Neural progenitor cell (in vitro differentiated cells): ENCODE measurements at regions not wholly inside any gene's neighbourhood (a gene's known extent, or its start where the extent isn't known, plus 50 kb on each side); places are given as distances from the start of the nearest gene placed in this dataset.
"Not testable (repeated sequence)": the region's sequence is repeated elsewhere in the genome, so short reads cannot be mapped to it uniquely, and the experiment has no call there.

Experiments
- DNase-seq: peaks from one replicate; pipeline ENCODE4 v3.0.0-alpha.2; 2016; ENCODE audit warnings: low spot score
- H2AFZ ChIP-seq: fragments of 200-600 bp; sonication (generic); replicated peaks from 2 replicates; pipeline ENCODE4 v1.6.1; 2016; ENCODE audit warnings: antibody characterized with exemption
- H3F3A ChIP-seq: fragments of 200-600 bp; sonication (generic); 2 replicates; pipeline ENCODE4 v1.6.1; 2016; ENCODE audit warnings: antibody characterized with exemption, low read depth
- H3K27ac ChIP-seq: fragments of 200-600 bp; sonication (generic); 2 replicates; pipeline ENCODE4 v1.5.1; 2016; ENCODE audit warnings: mild to moderate bottlenecking
- H3K27me3 ChIP-seq: fragments of 200-600 bp; sonication (generic); 2 replicates; pipeline ENCODE4 v1.6.1; 2016; ENCODE audit warnings: mild to moderate bottlenecking, moderate library complexity
- H3K36me3 ChIP-seq: fragments of 200-600 bp; sonication (generic); 2 replicates; pipeline ENCODE4 v1.5.1; 2016
- H3K4me1 ChIP-seq: fragments of 200-600 bp; sonication (generic); 2 replicates; pipeline ENCODE4 v1.6.1; 2016; ENCODE audit warnings: mixed run types
- H3K4me2 ChIP-seq: fragments of 200-600 bp; sonication (generic); 2 replicates; pipeline ENCODE4 v1.6.1; 2016
- H3K4me3 ChIP-seq: fragments of 200-600 bp; sonication (generic); 2 replicates; pipeline ENCODE4 v1.5.1; 2016
- H3K79me2 ChIP-seq: fragments of 200-600 bp; sonication (generic); 2 replicates; pipeline ENCODE4 v1.6.1; 2016; ENCODE audit warnings: low read depth
- H3K9ac ChIP-seq: fragments of 200-600 bp; sonication (generic); 2 replicates; pipeline ENCODE4 v1.6.1; 2016
- H3K9me3 ChIP-seq: fragments of 200-600 bp; sonication (generic); 2 replicates; pipeline ENCODE4 v1.5.1; 2016; ENCODE audit warnings: low read depth
- H4K20me1 ChIP-seq: fragments of 200-600 bp; sonication (generic); 2 replicates; pipeline ENCODE4 v1.6.1; 2016; ENCODE audit warnings: low read depth
- H3K27ac Mint-ChIP-seq: 3 replicates; pipeline ENCODE4 v1.8.0; 2021; ENCODE audit warnings: mixed read lengths
- H3K27me3 Mint-ChIP-seq: 2 replicates; pipeline ENCODE4 v1.8.0; 2022; ENCODE audit warnings: low read depth, mild to moderate bottlenecking, inconsistent platforms, moderate library complexity, mixed read lengths; ENCODE audit not compliant: insufficient read depth
- H3K36me3 Mint-ChIP-seq: 3 replicates; pipeline ENCODE4 v1.8.0; 2021; ENCODE audit warnings: mixed read lengths
- H3K4me1 Mint-ChIP-seq: 3 replicates; pipeline ENCODE4 v1.8.0; 2021; ENCODE audit warnings: mixed read lengths
- H3K4me3 Mint-ChIP-seq: 3 replicates; pipeline ENCODE4 v1.8.0; 2021; ENCODE audit warnings: mild to moderate bottlenecking, moderate library complexity, mixed read lengths
- H3K9me3 Mint-ChIP-seq: 3 replicates; pipeline ENCODE4 v1.8.0; 2020; ENCODE audit warnings: mixed read lengths
- EZH2 ChIP-seq: fragments of 200-600 bp; sonication (generic); IDR thresholded peaks from 2 replicates; pipeline ENCODE4 v1.6.1; 2017; ENCODE audit warnings: antibody characterized with exemption, mild to moderate bottlenecking, moderate library complexity
- EZH2phosphoT487 ChIP-seq: fragments of 200-600 bp; sonication (generic); IDR thresholded peaks from 2 replicates; pipeline ENCODE4 v1.6.1; 2017; ENCODE audit warnings: antibody characterized with exemption
- TF ChIP-seq, protein P1 (sequence below): fragments of 200-600 bp; sonication (generic); IDR thresholded peaks from 2 replicates; pipeline ENCODE4 v1.5.1; 2017; ENCODE audit warnings: antibody characterized with exemption, mild to moderate bottlenecking

- Histone ChIP-seq H3K4me3 (no peak overlapping the region), H3K4me1 (no peaks in the 10 kb centered on the region), H3K36me3 (no peaks in the 10 kb centered on the region), H4K20me1 (no peaks in the 10 kb centered on the region), H3K79me2 (no peaks in the 10 kb centered on the region), H3F3A (no peaks in the 10 kb centered on the region), H2AFZ (no peak overlapping the region), H3K9me3 (no peaks in the 10 kb centered on the region), H3K4me2 (no peak overlapping the region), H3K27me3 (no peaks in the 10 kb centered on the region), H3K27ac (no peak overlapping the region), H3K9ac (no peak overlapping the region)
- H3K4me3 Mint-ChIP-seq: no peak overlapping the region
- TF ChIP-seq, protein P1, sequence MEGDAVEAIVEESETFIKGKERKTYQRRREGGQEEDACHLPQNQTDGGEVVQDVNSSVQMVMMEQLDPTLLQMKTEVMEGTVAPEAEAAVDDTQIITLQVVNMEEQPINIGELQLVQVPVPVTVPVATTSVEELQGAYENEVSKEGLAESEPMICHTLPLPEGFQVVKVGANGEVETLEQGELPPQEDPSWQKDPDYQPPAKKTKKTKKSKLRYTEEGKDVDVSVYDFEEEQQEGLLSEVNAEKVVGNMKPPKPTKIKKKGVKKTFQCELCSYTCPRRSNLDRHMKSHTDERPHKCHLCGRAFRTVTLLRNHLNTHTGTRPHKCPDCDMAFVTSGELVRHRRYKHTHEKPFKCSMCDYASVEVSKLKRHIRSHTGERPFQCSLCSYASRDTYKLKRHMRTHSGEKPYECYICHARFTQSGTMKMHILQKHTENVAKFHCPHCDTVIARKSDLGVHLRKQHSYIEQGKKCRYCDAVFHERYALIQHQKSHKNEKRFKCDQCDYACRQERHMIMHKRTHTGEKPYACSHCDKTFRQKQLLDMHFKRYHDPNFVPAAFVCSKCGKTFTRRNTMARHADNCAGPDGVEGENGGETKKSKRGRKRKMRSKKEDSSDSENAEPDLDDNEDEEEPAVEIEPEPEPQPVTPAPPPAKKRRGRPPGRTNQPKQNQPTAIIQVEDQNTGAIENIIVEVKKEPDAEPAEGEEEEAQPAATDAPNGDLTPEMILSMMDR: no peak
- TF ChIP-seq EZH2 (no peak), EZH2phosphoT487 (no peak)
- peaks cover 9% of the 10 kb centered on the region for H3K4me1 Mint-ChIP-seq
- no peak overlapping the region for H3K27ac Mint-ChIP-seq
- H3K27me3 Mint-ChIP-seq: peaks cover 6% of the 10 kb centered on the region
- H3K9me3 Mint-ChIP-seq: no peaks in the 10 kb centered on the region
- DNase-seq: no peak
- no peaks in the 10 kb centered on the region for H3K36me3 Mint-ChIP-seq
These were observed 85.5 kb downstream of the TRIM43 start for GRCh38 chr2:95677346-95677745.

DNA sequence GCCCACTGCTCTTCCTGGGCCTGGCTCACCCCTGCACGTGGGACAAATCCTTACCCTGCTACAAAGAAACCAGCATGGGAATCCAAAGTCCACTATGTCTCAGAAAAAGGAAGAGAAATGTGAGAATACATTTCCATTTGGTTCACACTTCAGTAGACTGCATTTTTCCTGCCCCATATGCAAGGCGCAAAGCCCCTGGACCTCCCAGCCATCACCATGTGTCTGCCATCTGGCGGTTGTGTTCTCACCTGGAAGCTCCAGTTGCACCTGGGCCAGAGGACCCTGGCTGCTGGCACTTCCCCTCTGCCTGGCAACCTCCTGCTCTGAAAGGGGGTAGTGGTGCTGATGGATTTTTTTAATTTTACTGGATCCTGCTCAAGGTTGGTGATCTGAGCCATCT is 86.0 kb downstream of the TRIM43 start:
- not testable (repeated sequence) for H3K9me3 ChIP-seq, H3K9me3 Mint-ChIP-seq, H3K36me3 ChIP-seq, H3K27me3 ChIP-seq, DNase-seq, H3K27ac ChIP-seq, H2AFZ ChIP-seq, H3K36me3 Mint-ChIP-seq, H3K4me3 ChIP-seq, H3K79me2 ChIP-seq, H4K20me1 ChIP-seq, H3F3A ChIP-seq, H3K27me3 Mint-ChIP-seq, H3K4me3 Mint-ChIP-seq, H3K27ac Mint-ChIP-seq, H3K4me1 ChIP-seq, H3K9ac ChIP-seq, H3K4me2 ChIP-seq
- peaks cover 12% of the 10 kb centered on the region for H3K4me1 Mint-ChIP-seq

- H3K27ac Mint-ChIP-seq, DNase-seq, H3K36me3 ChIP-seq, H3K4me3 Mint-ChIP-seq, H3K4me1 ChIP-seq, H3K4me2 ChIP-seq, H4K20me1 ChIP-seq, H3K27ac ChIP-seq, H3F3A ChIP-seq, H3K27me3 Mint-ChIP-seq, H3K4me3 ChIP-seq, H3K27me3 ChIP-seq, H3K79me2 ChIP-seq, H3K9me3 Mint-ChIP-seq, H2AFZ ChIP-seq, H3K9ac ChIP-seq, H3K36me3 Mint-ChIP-seq: not testable (repeated sequence)
- H3K4me1 Mint-ChIP-seq: peaks cover 20% of the 10 kb centered on the region
- H3K9me3 ChIP-seq: peaks cover 11% of the 10 kb centered on the region
These were observed 89.4 kb downstream of the TRIM43 start for GRCh38 chr2:95681158-95681557.

DNA sequence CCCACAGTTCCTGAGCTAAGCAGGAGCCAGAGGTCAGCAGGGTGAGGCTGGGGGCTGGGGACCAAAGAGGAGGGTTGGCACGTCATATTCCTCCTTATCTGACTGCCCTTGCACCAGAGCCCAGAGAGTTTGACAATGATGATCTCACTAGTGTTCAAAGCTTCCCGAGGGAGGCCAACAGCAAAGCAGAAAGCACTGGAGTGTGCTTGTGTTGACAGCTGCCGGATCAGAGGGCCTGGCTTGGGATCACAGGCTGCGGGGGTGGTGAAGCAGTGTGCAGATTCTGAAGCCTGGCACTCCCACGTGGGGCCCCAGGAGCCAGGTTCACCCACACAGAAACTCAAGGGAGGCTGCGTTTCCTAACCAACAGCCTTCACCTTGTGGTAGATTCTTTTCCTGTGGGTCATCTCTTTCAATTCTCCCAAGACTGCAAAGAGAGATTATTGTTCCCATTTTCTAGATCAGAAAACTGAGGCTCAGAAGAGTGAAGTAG is 89.8 kb downstream of the TRIM43 start:
- H3K4me1 Mint-ChIP-seq: peaks cover 20% of the 10 kb centered on the region
- H3K4me3 ChIP-seq, H2AFZ ChIP-seq, DNase-seq, H3K27ac ChIP-seq, H3K36me3 Mint-ChIP-seq, H3K27ac Mint-ChIP-seq, H3K9ac ChIP-seq, H3F3A ChIP-seq, H3K4me2 ChIP-seq, H3K27me3 ChIP-seq, H3K36me3 ChIP-seq, H3K27me3 Mint-ChIP-seq, H3K4me3 Mint-ChIP-seq, H3K79me2 ChIP-seq, H3K4me1 ChIP-seq, H4K20me1 ChIP-seq, H3K9me3 Mint-ChIP-seq: not testable (repeated sequence)
- H3K9me3 ChIP-seq: peaks cover 11% of the 10 kb centered on the region

- not testable (repeated sequence) for H3K9me3 Mint-ChIP-seq, H3K36me3 ChIP-seq, H3K4me3 ChIP-seq, H3F3A ChIP-seq, H2AFZ ChIP-seq, H3K4me1 ChIP-seq, H3K27me3 Mint-ChIP-seq, H3K27ac ChIP-seq, DNase-seq, H3K9ac ChIP-seq, H4K20me1 ChIP-seq, H3K79me2 ChIP-seq, H3K36me3 Mint-ChIP-seq, H3K4me2 ChIP-seq, H3K27me3 ChIP-seq
- H3K9me3 ChIP-seq: peaks cover 11% of the 10 kb centered on the region
- Mint-ChIP-seq H3K4me3 (peak overlapping the region; percentile 81), H3K4me1 (peaks cover 20% of the 10 kb centered on the region), H3K27ac (peak overlapping the region; percentile 57)
These were observed 91.2 kb downstream of the TRIM43 start for GRCh38 chr2:95682889-95683517.
